Pancreas (tissue), 10 donors: ENCODE measurements at regions not wholly inside any gene's neighbourhood (a gene's known extent, or its start where the extent isn't known, plus 50 kb on each side); places are given as distances from the start of the nearest gene placed in this dataset.

Experiments used
- ATAC-seq, 4 donors: fragments of 200-7000 bp; cut with Tn5 transposase; one replicate each; pipeline versions ENCODE4 v1.8.0 to v1.9.1; 2020; ENCODE audit warnings: mild to moderate bottlenecking in 4 of 4, moderate library complexity in 4 of 4
- DNase-seq, 6 donors: peaks; one replicate each; pipeline ENCODE4 v3.0.0-alpha.2; 2020
- FAIRE-seq: peaks from 2 replicates; lab custom pipeline; 2012; peaks lifted over from hg19 to GRCh38; lab: Jason Lieb, UNC
- H3K27ac ChIP-seq, 4 donors: fragments of 200-600 bp; sonication (generic); 1 replicate in 3 of 4; 2 replicates in 1 of 4; pipeline versions ENCODE4 v1.5.0 to v1.8.0; 2020
- H3K27me3 ChIP-seq, 4 donors: fragments of 200-600 bp; one replicate each; pipeline ENCODE4 v1.8.0; 2021
- H3K36me3 ChIP-seq, 3 donors: fragments of 200-600 bp; sonication (generic) in 1 of 3; one replicate each; pipeline versions ENCODE4 v1.5.0 to v1.8.0; 2020 to 2021
- H3K4me1 ChIP-seq, 3 donors: fragments of 200-600 bp; one replicate each; pipeline ENCODE4 v1.8.0; 2021
- H3K4me3 ChIP-seq, 4 donors: fragments of 200-600 bp; sonication (generic) in 2 of 4; one replicate each; pipeline versions ENCODE4 v1.5.0 to v1.8.0; 2020 to 2021
- H3K9me3 ChIP-seq, 4 donors: fragments of 200-600 bp; one replicate each; pipeline ENCODE4 v1.8.0; 2021
- CTCF ChIP-seq, 4 donors: fragments of 200-600 bp; sonication (generic) in 3 of 4; IDR thresholded peaks; one replicate each; pipeline versions ENCODE4 v1.5.0 to v1.8.0; 2021; ENCODE audit warnings: antibody characterized with exemption in 4 of 4
- WGBS, 2 donors: extraction: QIAGEN DNeasy Blood & Tissue Kit; methylation state at CpG; one replicate each; pipeline ENCODE4 v1.1.7; 2013; 5-methylcytosine and 5-hydroxymethylcytosine counted together
- intact Hi-C, 3 donors: fragments of 100-400 bp; cut with DNase I; formaldehyde crosslinking; loops; one replicate each; pipeline versions ENCODE4 v1.11.1 to v1.14.2; 2022
- donor health status: healthy with polysubstance abuse.
- donor health status: DM: no; HTN: no; CAD: no; lungs with moderate emphysema.
- donor health status: DM: no; HTN: no; CAD: no.
- donor health status: control.
- donor health status: control.
- donor health status: Bipolar disorder and iron deficiency.
- donor health status: DM: yes; HTN: yes; CAD: no.
- donor health status: DM: no; HTN: no; CAD: no.
- donor health status: DM: no; HTN: no; CAD: no.
- donor health status: DM: yes; HTN: yes; CAD: no.

GRCh38 chr13:55000043-55000442 lies 1971.4 kb downstream of the OLFM4 start:
- DNase-seq = no peak
- TF ChIP-seq CTCF (IDR thresholded peaks at IDR 0.05) = no peak
- Histone ChIP-seq H3K36me3 (no peaks in the 10 kb centered on the region), H3K9me3 (no peaks in the 10 kb centered on the region), H3K27ac (no peak overlapping the region), H3K4me1 (no peaks in the 10 kb centered on the region), H3K4me3 (no peak overlapping the region), H3K27me3 (no peaks in the 10 kb centered on the region)
- ATAC-seq = no peak
- 77 to 85% methylated on average over 3 of the region's 3 CpGs for WGBS, 2 donors
- intact Hi-C loops = no loop called here
- FAIRE-seq = no peak

GRCh38 chr13:55000844-55001243 lies 1972.2 kb downstream of the OLFM4 start:
- Histone ChIP-seq H3K4me3 (no peak overlapping the region), H3K27me3 (no peaks in the 10 kb centered on the region), H3K36me3 (no peaks in the 10 kb centered on the region), H3K9me3 (no peaks in the 10 kb centered on the region), H3K27ac (no peak overlapping the region), H3K4me1 (no peaks in the 10 kb centered on the region)
- WGBS, 2 donors = 80 to 82% methylated on average over 5 of the region's 5 CpGs
- DNase-seq = no peak
- intact Hi-C loops = no loop called here
- no peak for TF ChIP-seq CTCF (IDR thresholded peaks at IDR 0.05)
- no peak for FAIRE-seq
- no peak for ATAC-seq

- Histone ChIP-seq H3K27ac (no peak overlapping the region), H3K36me3 (no peaks in the 10 kb centered on the region), H3K4me3 (no peak overlapping the region), H3K4me1 (no peaks in the 10 kb centered on the region), H3K9me3 (no peaks in the 10 kb centered on the region), H3K27me3 (no peaks in the 10 kb centered on the region)
- intact Hi-C loops = no loop called here
- ATAC-seq = no peak
- TF ChIP-seq CTCF (IDR thresholded peaks at IDR 0.05) = no peak
- no peak for DNase-seq
- 43 to 46% methylated on average over 2 of the region's 2 CpGs for WGBS, 2 donors
- no peak for FAIRE-seq
These were observed 1973.3 kb downstream of the OLFM4 start for GRCh38 chr13:55001881-55002280.

GRCh38 chr13:55007681-55008080 lies 1979.1 kb downstream of the OLFM4 start:
- whole genome bisulfite sequencing, 2 donors = 19% methylated on average over 2 of the region's 2 CpGs
- no peak for TF ChIP-seq CTCF (IDR thresholded peaks at IDR 0.05)
- intact Hi-C loops = no loop called here
- DNase-seq (no peak), ATAC-seq (no peak), FAIRE-seq (no peak)
- no peaks in the 10 kb centered on the region for H3K36me3 ChIP-seq
- H3K27me3 ChIP-seq = no peaks in the 10 kb centered on the region
- no peaks in the 10 kb centered on the region for H3K9me3 ChIP-seq
- no peaks in the 10 kb centered on the region for H3K4me1 ChIP-seq
- H3K27ac ChIP-seq = no peak overlapping the region
- H3K4me3 ChIP-seq = no peak overlapping the region

GRCh38 chr13:55013051-55013450 lies 1984.4 kb downstream of the OLFM4 start:
- TF ChIP-seq CTCF (IDR thresholded peaks at IDR 0.05) = no peak
- ATAC-seq = no peak
- H3K36me3 ChIP-seq = no peaks in the 10 kb centered on the region

More at GRCh38 chr13:55013051-55013450, 1984.4 kb downstream of the OLFM4 start:
- H3K9me3 ChIP-seq = no peaks in the 10 kb centered on the region
- no peak for FAIRE-seq
- intact Hi-C loops = no loop called here
- 67 to 71% methylated on average over 4 of the region's 4 CpGs for WGBS, 2 donors
- H3K4me1 ChIP-seq = no peaks in the 10 kb centered on the region
- H3K27me3 ChIP-seq = no peaks in the 10 kb centered on the region
- DNase-seq = no peak
- no peak overlapping the region for H3K4me3 ChIP-seq
- H3K27ac ChIP-seq = no peak overlapping the region
